WI38 (cell line): ENCODE measurements at regions not wholly inside any gene's neighbourhood (a gene's known extent, or its start where the extent isn't known, plus 50 kb on each side); places are given as distances from the start of the nearest gene placed in this dataset.

ENCODE experiments used
- H3K4me3 ChIP-seq: 2 replicates; pipeline ENCODE4 v1.5.1; 2011; ENCODE audit warnings: low read depth, mild to moderate bottlenecking, control low read depth, low read length
- TF ChIP-seq, protein P1 (sequence below): IDR thresholded peaks from 2 replicates; pipeline ENCODE4 v1.5.1; 2012; ENCODE audit warnings: low read depth, mild to moderate bottlenecking, control low read depth, low read length

GRCh38 chr12:105832021-105832420, 306.7 kb downstream of the NUAK1 start:
- TF ChIP-seq, protein P1, sequence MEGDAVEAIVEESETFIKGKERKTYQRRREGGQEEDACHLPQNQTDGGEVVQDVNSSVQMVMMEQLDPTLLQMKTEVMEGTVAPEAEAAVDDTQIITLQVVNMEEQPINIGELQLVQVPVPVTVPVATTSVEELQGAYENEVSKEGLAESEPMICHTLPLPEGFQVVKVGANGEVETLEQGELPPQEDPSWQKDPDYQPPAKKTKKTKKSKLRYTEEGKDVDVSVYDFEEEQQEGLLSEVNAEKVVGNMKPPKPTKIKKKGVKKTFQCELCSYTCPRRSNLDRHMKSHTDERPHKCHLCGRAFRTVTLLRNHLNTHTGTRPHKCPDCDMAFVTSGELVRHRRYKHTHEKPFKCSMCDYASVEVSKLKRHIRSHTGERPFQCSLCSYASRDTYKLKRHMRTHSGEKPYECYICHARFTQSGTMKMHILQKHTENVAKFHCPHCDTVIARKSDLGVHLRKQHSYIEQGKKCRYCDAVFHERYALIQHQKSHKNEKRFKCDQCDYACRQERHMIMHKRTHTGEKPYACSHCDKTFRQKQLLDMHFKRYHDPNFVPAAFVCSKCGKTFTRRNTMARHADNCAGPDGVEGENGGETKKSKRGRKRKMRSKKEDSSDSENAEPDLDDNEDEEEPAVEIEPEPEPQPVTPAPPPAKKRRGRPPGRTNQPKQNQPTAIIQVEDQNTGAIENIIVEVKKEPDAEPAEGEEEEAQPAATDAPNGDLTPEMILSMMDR, result no peak

DNA sequence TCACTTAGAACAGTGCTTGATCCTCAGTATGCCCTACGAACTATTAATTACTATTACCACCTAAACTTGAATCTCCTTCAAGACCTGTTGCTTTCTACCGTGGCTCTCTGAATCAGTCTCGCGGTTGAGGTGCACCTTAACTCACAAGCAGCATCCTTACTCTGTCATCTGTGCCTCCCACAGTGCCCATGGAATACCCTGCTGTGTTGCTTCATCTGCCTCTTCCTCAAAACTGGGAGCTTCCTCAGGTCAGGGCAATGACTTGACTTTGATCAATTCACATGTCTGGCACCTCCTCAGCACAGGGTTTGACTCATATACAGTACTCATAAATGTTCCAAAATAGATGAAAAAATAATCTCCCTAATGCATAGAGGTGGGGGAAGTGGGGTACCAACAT, 305.9 kb downstream of the NUAK1 start:
- H3K4me3 ChIP-seq, result no peak overlapping the region
- TF ChIP-seq, protein P1, result no peak

More at GRCh38 chr12:105832021-105832420, 306.7 kb downstream of the NUAK1 start:
- H3K4me3 ChIP-seq, result no peak overlapping the region

- TF ChIP-seq, protein P1, result no peak
- H3K4me3 ChIP-seq, result no peak overlapping the region
Observed at GRCh38 chr12:105834496-105834895, 304.3 kb downstream of the NUAK1 start.

DNA sequence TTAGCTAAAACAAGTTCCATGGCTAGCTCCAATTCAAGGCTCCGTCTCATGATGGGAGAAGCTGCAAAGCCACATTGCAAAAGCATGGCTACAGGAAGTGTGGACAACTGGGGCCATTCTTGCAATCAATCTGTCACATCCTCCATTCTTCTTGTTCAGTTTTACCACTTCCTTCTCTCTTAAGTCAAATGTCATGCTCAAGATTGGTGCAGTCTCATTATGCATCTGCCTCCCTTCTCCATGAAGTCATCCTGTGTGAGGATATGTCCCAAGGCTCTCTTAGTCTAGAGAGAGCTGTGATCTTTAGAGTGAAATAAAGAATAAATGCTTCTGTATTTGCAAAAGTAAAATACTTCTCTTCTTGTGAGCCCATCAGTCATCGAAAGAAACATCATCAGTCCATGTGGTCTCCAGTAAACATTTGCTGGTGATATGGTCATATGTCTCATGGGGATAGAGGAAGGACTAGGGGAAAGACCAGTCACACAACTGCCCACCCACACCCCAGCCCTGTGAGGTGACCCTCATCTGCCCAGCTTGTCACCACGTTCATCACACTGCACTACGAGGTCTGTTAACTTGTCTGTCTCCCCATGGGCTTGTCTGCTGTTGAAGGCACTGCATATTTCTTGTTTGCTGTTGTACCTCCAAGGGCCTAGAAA, 303.0 kb downstream of the NUAK1 start:
- TF ChIP-seq, protein P1, result no peak
- H3K4me3 ChIP-seq, result no peak overlapping the region

GRCh38 chr12:105836242-105836622, 302.5 kb downstream of the NUAK1 start:
- no peak overlapping the region for H3K4me3 ChIP-seq
- TF ChIP-seq, protein P1, result no peak

GRCh38 chr12:105839629-105840127, 299.1 kb downstream of the NUAK1 start:
- TF ChIP-seq, protein P1, result no peak
- H3K4me3 ChIP-seq, result no peak overlapping the region

- TF ChIP-seq, protein P1, result no peak
Observed at GRCh38 chr12:105840384-105840783, 298.4 kb downstream of the NUAK1 start.

More at GRCh38 chr12:105840384-105840783, 298.4 kb downstream of the NUAK1 start:
- no peak overlapping the region for H3K4me3 ChIP-seq
